Mesendoderm (in vitro differentiated cells): ENCODE measurements at regions not wholly inside any gene's neighbourhood (a gene's known extent, or its start where the extent isn't known, plus 50 kb on each side); places are given as distances from the start of the nearest gene placed in this dataset.

ENCODE experiments used
- DNase-seq: peaks from one replicate; pipeline ENCODE4 v3.0.0; 2013
- H2AK5ac ChIP-seq: 2 replicates; pipeline ENCODE4 v1.6.1; 2013; ENCODE audit warnings: low read length, inconsistent platforms
- H2BK120ac ChIP-seq: 2 replicates; pipeline ENCODE4 v1.6.1; 2013; ENCODE audit warnings: low read depth, mild to moderate bottlenecking, low read length, moderate library complexity, mixed read lengths
- H2BK15ac ChIP-seq: replicated peaks from 2 replicates; pipeline ENCODE4 v1.6.1; 2013; ENCODE audit warnings: low read depth, mild to moderate bottlenecking, moderate library complexity
- H2BK5ac ChIP-seq: 2 replicates; pipeline ENCODE4 v1.6.1; 2013; ENCODE audit warnings: low read length, inconsistent platforms
- H3K18ac ChIP-seq: 2 replicates; pipeline ENCODE4 v1.6.1; 2013; ENCODE audit warnings: mild to moderate bottlenecking, low read length, mixed read lengths
- H3K23ac ChIP-seq: one replicate; pipeline ENCODE4 v1.6.1; 2013; ENCODE audit warnings: low read length
- H3K27ac ChIP-seq: 2 replicates; pipeline ENCODE4 v1.5.1; 2013; ENCODE audit warnings: low read depth, mild to moderate bottlenecking, inconsistent platforms, low read length, moderate library complexity
- H3K27me3 ChIP-seq: 2 replicates; pipeline ENCODE4 v1.6.1; 2013; ENCODE audit warnings: low read length, control low read depth, mild to moderate bottlenecking, inconsistent platforms; ENCODE audit not compliant: insufficient read depth, poor library complexity
- H3K36me3 ChIP-seq: 2 replicates; pipeline ENCODE4 v1.6.1; 2013; ENCODE audit warnings: low read length, inconsistent platforms; ENCODE audit not compliant: control insufficient read depth, insufficient read depth
- H3K4ac ChIP-seq: one replicate; pipeline ENCODE4 v1.6.1; 2013; ENCODE audit warnings: low read depth, mild to moderate bottlenecking, low read length, moderate library complexity
- H3K4me1 ChIP-seq: 2 replicates; pipeline ENCODE4 v1.6.1; 2013; ENCODE audit warnings: low read depth, low read length, inconsistent platforms; ENCODE audit not compliant: control insufficient read depth
- H3K4me2 ChIP-seq: 2 replicates; pipeline ENCODE4 v1.6.1; 2013; ENCODE audit warnings: low read length
- H3K4me3 ChIP-seq: 2 replicates; pipeline ENCODE4 v1.5.1; 2013; ENCODE audit warnings: mild to moderate bottlenecking, low read length
- H3K56ac ChIP-seq: one replicate; pipeline ENCODE4 v1.6.1; 2013; ENCODE audit warnings: low read length
- H3K79me1 ChIP-seq: 2 replicates; pipeline ENCODE4 v1.6.1; 2013; ENCODE audit warnings: low read length, inconsistent platforms
- H3K79me2 ChIP-seq: 2 replicates; pipeline ENCODE4 v1.6.1; 2013; ENCODE audit warnings: mild to moderate bottlenecking, low read length; ENCODE audit not compliant: control insufficient read depth, insufficient read depth
- H3K9ac ChIP-seq: 2 replicates; pipeline ENCODE4 v1.6.1; 2013; ENCODE audit warnings: low read length, inconsistent platforms
- H4K5ac ChIP-seq: one replicate; pipeline ENCODE4 v1.6.1; 2013; ENCODE audit warnings: low read length
- H4K8ac ChIP-seq: one replicate; pipeline ENCODE4 v1.6.1; 2013; ENCODE audit warnings: low read depth, mild to moderate bottlenecking, control low read depth, low read length, moderate library complexity
- WGBS: extraction: QIAGEN DNeasy Blood & Tissue Kit; methylation state at CpG from one replicate; pipeline ENCODE4 v1.1.7; 2013; ENCODE audit warnings: low lambda C conversion rate, missing lambda C conversion rate; ENCODE audit not compliant: insufficient coverage; ENCODE audit errors: extremely low coverage; 5-methylcytosine and 5-hydroxymethylcytosine counted together

- Histone ChIP-seq H3K4me3 (no peak overlapping the region), H3K18ac (no peak overlapping the region), H3K27me3 (no peaks in the 10 kb centered on the region), H4K8ac (no peak overlapping the region), H3K23ac (no peak overlapping the region), H3K4me1 (peaks cover 20% of the 10 kb centered on the region), H3K4ac (no peak overlapping the region), H3K4me2 (no peak overlapping the region), H2AK5ac (no peak overlapping the region), H3K79me2 (no peaks in the 10 kb centered on the region), H2BK5ac (no peak overlapping the region), H2BK120ac (no peak overlapping the region), H3K9ac (no peak overlapping the region), H3K56ac (no peak overlapping the region), H3K36me3 (no peaks in the 10 kb centered on the region), H3K27ac (no peak overlapping the region), H2BK15ac (no peak overlapping the region), H4K5ac (no peak overlapping the region), H3K79me1 (no peaks in the 10 kb centered on the region)
- DNase-seq: no peak
- WGBS: no CpG with 5 or more reads among the region's 28 CpGs
Measured at GRCh38 chr6:170039156-170040114, 251.4 kb downstream of the DLL1 start.

GRCh38 chr6:170038708-170039107 lies 252.2 kb downstream of the DLL1 start:
- no peak for DNase-seq
- WGBS: no CpG with 5 or more reads among the region's 9 CpGs
- H3K4me2 ChIP-seq: no peak overlapping the region

DNA sequence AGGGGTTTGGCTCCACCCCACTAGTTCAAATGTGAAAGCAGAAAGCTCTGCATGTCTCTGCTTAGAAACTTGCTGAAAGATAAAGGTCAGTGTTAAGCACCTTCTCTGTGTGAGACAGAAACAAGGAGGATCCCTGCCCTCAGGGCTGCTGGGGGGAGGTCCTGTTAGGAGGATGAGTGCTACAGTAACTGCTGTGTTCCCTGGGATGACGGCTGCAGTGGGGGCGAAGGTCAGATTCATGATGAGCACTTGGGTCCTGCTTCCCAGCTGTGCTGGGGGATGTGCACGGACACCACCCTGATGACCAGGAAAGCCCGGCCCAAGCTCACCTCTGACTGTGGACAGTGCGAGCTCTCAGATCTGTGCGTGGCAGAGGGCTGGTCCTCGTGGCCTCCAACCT lies 252.6 kb downstream of the DLL1 start:
- no peaks in the 10 kb centered on the region for H3K36me3 ChIP-seq
- H3K79me1 ChIP-seq: no peaks in the 10 kb centered on the region
- DNase-seq: peak; percentile 74
- no peaks in the 10 kb centered on the region for H3K27me3 ChIP-seq
- no peak overlapping the region for H3K23ac ChIP-seq
- no peak overlapping the region for H3K56ac ChIP-seq
- peaks cover 20% of the 10 kb centered on the region for H3K4me1 ChIP-seq
- H3K27ac ChIP-seq: no peak overlapping the region
- no peak overlapping the region for H2BK120ac ChIP-seq
- no peak overlapping the region for H3K9ac ChIP-seq
- H2AK5ac ChIP-seq: no peak overlapping the region
- no peak overlapping the region for H3K18ac ChIP-seq
- no peak overlapping the region for H3K4ac ChIP-seq
- WGBS: no CpG with 5 or more reads among the region's 7 CpGs
- H3K4me2 ChIP-seq: no peak overlapping the region
- H2BK15ac ChIP-seq: no peak overlapping the region
- no peak overlapping the region for H2BK5ac ChIP-seq
- no peak overlapping the region for H4K8ac ChIP-seq
- H4K5ac ChIP-seq: no peak overlapping the region
- no peaks in the 10 kb centered on the region for H3K79me2 ChIP-seq
- no peak overlapping the region for H3K4me3 ChIP-seq

More at GRCh38 chr6:170038708-170039107, 252.2 kb downstream of the DLL1 start:
- Histone ChIP-seq H3K79me2 (no peaks in the 10 kb centered on the region), H4K8ac (no peak overlapping the region), H3K4ac (no peak overlapping the region), H3K36me3 (no peaks in the 10 kb centered on the region), H3K27ac (no peak overlapping the region), H3K4me1 (peaks cover 20% of the 10 kb centered on the region), H2BK120ac (no peak overlapping the region), H3K4me3 (no peak overlapping the region), H3K23ac (no peak overlapping the region), H2BK15ac (no peak overlapping the region), H4K5ac (no peak overlapping the region), H2BK5ac (no peak overlapping the region), H3K9ac (no peak overlapping the region), H3K18ac (no peak overlapping the region), H3K79me1 (no peaks in the 10 kb centered on the region), H3K27me3 (no peaks in the 10 kb centered on the region), H2AK5ac (no peak overlapping the region), H3K56ac (no peak overlapping the region)

DNA sequence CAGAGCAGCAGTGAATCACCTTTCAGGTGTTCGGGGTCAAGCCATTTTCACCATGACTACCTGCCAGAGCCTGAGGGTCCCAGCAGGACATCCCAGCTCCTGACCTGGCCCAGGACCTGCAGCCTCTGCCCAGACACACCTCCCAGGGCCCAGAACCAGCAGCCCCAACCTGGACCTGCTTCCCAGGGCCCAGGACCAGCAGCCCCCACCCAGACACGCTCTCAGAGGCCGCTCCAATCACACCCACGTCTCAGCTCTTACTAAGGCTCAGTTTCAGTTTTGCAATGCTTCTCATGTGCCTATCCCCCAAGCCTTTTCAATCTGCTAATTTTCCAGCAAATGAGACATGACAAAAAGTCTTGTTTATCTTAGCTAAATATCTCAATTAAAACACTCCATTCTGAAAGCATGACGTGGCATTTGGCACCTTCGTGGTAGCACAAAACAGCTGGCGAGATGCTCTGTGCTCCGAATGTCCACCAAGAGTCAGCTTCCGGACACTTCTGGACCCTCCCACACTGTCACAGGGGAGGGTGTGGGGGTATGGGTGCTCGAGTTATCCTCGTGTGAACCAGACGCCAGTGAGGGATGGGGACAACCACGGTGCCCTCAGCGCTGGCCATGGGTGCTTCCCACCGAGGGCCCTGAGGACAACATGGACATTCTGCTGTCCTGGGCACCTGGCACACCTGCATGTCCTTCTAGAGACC lies 253.2 kb downstream of the DLL1 start:
- H2AK5ac ChIP-seq: peak overlapping the region; percentile 50
- H4K8ac ChIP-seq: no peak overlapping the region
- H4K5ac ChIP-seq: no peak overlapping the region
- H3K27me3 ChIP-seq: no peaks in the 10 kb centered on the region
- peak; percentile 57 for DNase-seq
- no peak overlapping the region for H2BK15ac ChIP-seq
- no peak overlapping the region for H2BK5ac ChIP-seq
- no peak overlapping the region for H3K4me3 ChIP-seq
- no peaks in the 10 kb centered on the region for H3K79me1 ChIP-seq
- H2BK120ac ChIP-seq: no peak overlapping the region
- H3K9ac ChIP-seq: no peak overlapping the region
- no CpG with 5 or more reads among the region's 15 CpGs for WGBS
- H3K23ac ChIP-seq: peak overlapping the region; percentile 87
- H3K56ac ChIP-seq: peak overlapping the region; percentile 53
- H3K4me2 ChIP-seq: no peak overlapping the region
- no peak overlapping the region for H3K4ac ChIP-seq
- no peaks in the 10 kb centered on the region for H3K36me3 ChIP-seq
- peaks cover 20% of the 10 kb centered on the region for H3K4me1 ChIP-seq
- no peak overlapping the region for H3K27ac ChIP-seq
- no peak overlapping the region for H3K18ac ChIP-seq
- no peaks in the 10 kb centered on the region for H3K79me2 ChIP-seq

DNA sequence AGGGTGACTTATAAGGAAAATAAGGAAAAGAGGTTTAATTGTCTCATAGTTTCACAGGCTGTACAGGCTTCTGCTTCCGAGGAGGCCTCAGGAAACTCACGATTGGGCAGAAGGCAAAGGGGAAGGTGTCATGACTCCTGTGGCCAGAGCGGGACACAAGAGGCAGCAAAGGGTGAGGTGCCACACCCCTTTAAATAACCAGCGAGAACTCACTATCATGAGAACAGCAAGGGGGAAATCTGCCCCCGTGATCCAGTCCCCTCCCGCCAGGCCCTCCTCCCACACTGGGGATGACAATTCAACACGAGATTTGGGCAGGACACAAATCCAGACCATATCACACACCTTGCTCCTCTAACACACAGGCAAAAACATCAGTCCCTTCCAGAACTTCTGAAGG lies 254.0 kb downstream of the DLL1 start:
- no peaks in the 10 kb centered on the region for H3K79me2 ChIP-seq
- no peak overlapping the region for H4K8ac ChIP-seq
- no peak overlapping the region for H3K4me3 ChIP-seq
- H3K27me3 ChIP-seq: no peaks in the 10 kb centered on the region
- no peaks in the 10 kb centered on the region for H3K36me3 ChIP-seq
- H3K27ac ChIP-seq: no peak overlapping the region
- no CpG with 5 or more reads among the region's 7 CpGs for WGBS
- peak overlapping the region; percentile 6 for H3K23ac ChIP-seq
- H3K18ac ChIP-seq: no peak overlapping the region
- no peaks in the 10 kb centered on the region for H3K79me1 ChIP-seq
- no peak overlapping the region for H2AK5ac ChIP-seq
- no peak overlapping the region for H2BK15ac ChIP-seq
- H3K4me2 ChIP-seq: no peak overlapping the region
- H4K5ac ChIP-seq: no peak overlapping the region
- H3K4ac ChIP-seq: no peak overlapping the region
- peaks cover 20% of the 10 kb centered on the region for H3K4me1 ChIP-seq
- no peak overlapping the region for H2BK120ac ChIP-seq
- DNase-seq: no peak
- H2BK5ac ChIP-seq: no peak overlapping the region
- H3K9ac ChIP-seq: no peak overlapping the region
- H3K56ac ChIP-seq: peak overlapping the region; percentile 10
